ENCODE measurements at regions not wholly inside any gene's neighbourhood (a gene's known extent, or its start where the extent isn't known, plus 50 kb on each side); places are given as distances from the start of the nearest gene placed in this dataset.
"Not testable (repeated sequence)": the region's sequence is repeated elsewhere in the genome, so short reads cannot be mapped to it uniquely, and the experiment has no call there.

DNA sequence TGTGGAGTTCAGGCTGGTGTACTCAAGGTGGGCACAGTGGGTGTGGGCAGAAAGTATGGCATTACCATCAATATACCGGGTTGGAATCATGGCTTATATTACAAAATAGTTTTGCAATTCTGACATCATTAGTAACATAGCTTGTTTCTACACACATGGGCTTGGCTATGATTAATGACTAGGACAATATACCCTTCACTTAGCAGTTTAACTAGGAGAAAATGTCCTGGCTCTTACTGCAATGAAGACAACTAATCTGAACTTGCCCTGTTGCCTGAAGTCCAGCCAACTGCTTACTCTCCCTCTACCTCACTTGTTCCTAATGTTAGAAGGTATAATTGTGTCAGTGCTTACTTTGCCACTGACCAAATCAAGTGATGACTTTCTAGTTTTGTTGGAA lies 612.5 kb downstream of the EFNA5 start:
- no peak for DNase-seq

DNA sequence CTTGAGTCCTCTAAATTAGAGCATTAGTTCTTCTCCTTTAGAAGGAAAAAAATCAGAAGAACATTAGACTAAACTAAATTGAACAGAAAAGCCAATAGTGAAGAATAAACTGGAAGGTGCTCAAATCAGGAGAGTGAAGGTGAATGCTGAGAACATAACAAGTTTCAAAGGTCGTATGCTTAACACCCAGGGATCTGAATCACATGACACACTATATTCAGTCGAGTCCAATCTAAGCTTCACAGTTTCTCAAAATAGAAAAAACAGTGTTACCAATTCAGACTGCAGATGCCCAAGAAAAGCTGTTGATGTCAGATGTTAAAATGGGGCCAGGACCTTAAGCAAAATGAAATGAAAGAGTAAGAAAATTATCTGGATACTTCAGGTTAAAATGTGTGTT lies 614.5 kb downstream of the EFNA5 start:
- no peak for DNase-seq

DNA sequence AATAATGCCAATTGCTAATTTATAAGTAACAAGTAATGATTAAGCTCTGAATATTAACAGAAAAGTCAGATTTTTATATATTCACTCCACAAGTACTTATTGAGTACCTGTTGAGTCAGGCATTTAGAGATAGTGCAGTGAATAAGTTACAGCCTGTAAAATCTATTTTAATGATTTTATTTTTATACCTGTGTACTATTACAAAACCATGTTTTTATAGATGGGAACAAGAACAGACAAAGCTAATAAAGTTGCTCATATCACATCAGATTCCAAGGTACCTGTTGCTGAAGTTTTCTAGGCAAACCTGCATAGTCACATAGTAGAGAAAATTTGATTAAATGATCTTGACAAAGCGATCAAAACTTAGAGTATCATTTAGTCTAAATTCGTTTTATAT lies 623.7 kb downstream of the EFNA5 start:
- no peak for DNase-seq

DNA sequence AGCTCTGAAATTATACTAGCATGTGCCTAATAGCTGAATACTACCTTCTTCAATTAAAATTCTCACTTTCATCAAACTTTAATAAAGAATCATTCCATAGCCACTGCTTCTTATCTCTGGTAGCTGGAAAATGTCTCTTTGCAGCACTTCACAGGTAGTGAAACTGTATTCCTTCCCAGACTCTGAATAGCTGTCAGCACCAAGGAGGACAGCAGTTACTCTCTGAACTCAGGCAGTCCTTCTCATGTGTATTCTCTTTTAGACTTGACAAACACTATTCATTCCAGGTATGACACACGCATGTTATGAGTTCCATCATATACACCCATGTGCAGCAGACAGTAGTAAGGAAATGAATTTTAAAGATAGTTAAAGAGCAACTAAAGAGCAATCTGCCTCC lies 627.1 kb downstream of the EFNA5 start:
- no peak for DNase-seq

DNA sequence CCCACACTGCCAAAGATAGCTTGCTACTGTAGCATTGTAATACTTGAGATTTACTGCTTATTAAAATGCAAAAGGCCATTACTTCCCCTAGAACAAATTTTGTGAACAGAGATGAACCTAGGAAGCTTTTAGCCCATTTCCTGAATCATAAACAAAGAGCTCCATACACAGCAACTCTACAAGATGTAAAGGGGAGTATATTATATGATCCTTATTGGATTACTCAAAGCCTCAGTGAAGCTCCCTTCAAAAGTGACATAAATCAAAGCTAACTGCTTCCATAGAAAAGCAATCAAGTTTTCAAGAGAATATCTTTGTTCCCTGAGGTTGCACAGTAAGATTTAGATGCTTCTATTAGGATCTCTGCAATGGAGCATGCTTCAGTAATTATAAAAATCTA lies 629.8 kb downstream of the EFNA5 start:
- no peak for DNase-seq

DNA sequence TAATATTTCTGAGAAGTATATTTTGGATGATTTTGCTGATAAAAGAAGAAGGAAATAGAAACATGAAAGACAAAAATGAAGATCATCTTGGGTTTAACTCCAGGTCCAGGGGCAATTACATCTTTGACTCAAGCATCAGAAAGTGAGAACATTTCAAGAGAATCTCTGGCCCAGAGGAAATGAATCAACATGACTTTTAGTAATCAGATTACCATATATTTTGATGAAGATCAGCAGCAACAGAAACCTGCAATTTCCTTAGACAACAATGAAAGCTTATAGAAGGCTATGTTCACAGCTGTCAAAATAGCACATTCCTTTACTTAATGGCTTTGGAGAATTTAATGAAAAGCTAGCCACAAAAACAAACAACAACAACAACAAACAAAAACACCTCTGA lies 638.1 kb downstream of the EFNA5 start:
- no peak for DNase-seq

- DNase-seq: no peak
Measured at GRCh38 chr5:107028938-107029337, 641.8 kb downstream of the EFNA5 start.

GRCh38 chr5:107025712-107026497 lies 644.8 kb downstream of the EFNA5 start:
- DNase-seq: no peak

DNA sequence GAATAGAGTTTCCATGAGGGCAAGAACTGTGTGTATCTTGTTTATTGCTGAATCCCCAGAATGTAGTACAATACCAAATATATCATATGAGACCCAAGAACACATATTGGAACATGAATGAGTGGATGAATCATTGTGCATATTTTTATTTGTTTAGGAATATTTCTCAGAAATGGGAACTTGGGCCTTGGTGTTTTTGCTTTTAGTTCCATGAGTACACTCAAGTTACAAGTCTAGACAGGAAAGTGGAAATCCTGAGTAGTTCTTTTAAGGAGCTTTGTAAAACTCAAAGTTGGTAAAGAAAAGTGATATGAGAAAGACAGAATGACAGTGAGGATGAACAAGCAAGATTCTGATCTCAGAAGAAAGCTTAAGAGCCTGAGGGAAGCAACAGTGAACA lies 647.0 kb downstream of the EFNA5 start:
- no peak for DNase-seq

DNA sequence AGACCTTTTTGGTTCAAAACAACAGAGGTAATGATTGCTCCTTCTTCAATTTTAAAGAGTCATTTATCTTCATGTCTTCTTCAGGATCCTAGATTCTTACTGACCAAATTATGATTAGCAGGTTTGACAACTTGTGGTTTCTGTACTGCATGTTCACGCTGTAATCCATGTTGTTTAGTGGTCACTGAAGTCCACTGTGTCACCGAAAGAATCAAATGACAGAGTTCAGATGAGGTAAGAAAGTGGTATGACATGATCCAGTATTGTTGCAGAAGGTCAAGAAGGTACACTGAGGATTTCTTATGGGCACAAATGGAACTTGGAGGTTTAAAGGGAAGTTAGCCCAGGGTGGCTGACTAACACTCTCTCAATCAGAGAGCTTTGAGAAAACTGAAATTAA lies 649.2 kb downstream of the EFNA5 start:
- no peak for DNase-seq

- no peak for DNase-seq
Measured at GRCh38 chr5:107020626-107021025, 650.1 kb downstream of the EFNA5 start.

DNA sequence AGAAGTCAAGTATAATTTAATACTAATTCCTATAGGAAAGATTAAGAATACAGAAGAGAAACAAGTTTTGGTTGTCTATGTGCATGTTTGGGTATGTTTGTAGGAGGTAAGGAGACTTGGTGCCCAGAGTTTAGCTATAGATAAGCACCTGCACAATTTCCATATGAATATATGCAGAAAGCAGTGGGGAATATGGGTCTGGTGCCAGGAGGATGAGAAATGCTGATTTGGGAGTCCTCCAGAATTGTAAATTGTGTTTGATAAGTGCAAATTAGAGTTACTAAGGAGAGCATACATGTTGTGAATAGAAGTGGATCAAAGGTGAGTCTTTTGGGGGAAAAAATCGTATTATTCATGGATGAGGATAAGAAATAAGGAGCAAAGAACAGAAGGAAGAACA lies 653.1 kb downstream of the EFNA5 start:
- no peak for DNase-seq

- no peak for DNase-seq
Measured at GRCh38 chr5:107012371-107012770, 658.4 kb downstream of the EFNA5 start.

DNA sequence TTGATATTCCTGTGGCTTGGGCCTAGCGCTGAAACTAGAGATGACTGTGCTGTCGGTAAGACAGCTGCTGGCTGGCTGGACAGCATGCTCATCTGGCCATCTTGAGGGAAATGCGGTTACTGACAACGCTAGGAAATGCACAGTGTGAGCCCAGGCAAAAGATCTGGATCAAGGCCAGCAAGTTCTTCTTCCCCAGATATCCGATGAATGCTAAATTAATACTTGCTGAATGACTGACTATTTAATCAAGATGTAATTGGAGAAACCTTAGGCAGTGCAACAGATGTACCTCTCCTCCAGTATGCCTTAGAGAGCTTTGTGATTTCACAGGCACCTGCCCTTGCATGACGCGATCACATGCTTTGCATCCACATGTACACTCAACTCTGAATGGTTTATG lies 659.1 kb downstream of the EFNA5 start:
- DNase-seq: no peak

GRCh38 chr5:107010060-107010459 lies 660.7 kb downstream of the EFNA5 start:
- DNase-seq: no peak

DNA sequence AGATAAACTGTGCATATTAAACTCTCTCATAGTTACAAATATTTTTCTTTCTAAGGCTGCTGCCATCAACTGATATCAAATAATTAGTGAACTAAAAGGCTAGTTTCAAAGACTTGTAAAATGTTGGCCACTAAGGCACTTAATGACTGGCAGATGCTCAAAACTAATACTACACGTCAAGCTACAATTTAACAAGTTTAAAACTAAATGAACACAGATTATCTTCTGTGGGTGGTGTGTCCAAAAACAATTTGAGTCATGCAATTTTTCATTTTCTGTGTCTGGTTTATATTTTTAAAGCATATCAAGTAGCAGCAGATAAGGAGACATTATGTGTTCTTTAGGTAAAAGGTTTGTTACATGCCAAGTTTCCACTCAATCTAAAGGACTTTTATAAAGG lies 665.1 kb downstream of the EFNA5 start:
- DNase-seq: no peak

- DNase-seq: no peak
Measured at GRCh38 chr5:107005161-107005560, 665.6 kb downstream of the EFNA5 start.

GRCh38 chr5:107002115-107002514 lies 668.6 kb downstream of the EFNA5 start:
- no peak for DNase-seq

GRCh38 chr5:106999506-106999905 lies 671.2 kb downstream of the EFNA5 start:
- not testable (repeated sequence) for DNase-seq

DNA sequence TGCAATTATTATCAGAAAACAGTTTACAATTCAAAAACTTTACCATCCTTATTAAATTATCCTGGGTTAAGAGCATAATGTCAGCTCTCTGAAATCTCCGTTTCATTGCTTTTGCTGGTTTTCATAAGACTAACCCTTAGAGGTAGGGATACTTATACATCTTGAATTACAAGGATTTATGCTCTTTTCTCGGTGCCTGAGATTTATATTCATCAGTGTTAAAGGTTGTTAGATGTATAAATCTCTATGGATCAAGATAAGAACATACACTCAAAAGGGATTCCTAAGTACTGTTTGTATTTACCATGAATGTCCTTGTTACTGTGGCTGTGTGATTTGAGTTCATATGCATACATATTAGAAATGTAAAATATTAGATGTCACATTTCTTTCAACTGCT lies 684.7 kb downstream of the EFNA5 start:
- DNase-seq: no peak

GRCh38 chr5:106985174-106985573 lies 685.6 kb downstream of the EFNA5 start:
- DNase-seq: no peak

GRCh38 chr5:106979178-106979577 lies 691.6 kb downstream of the EFNA5 start:
- not testable (repeated sequence) for DNase-seq

- not testable (repeated sequence) for DNase-seq
Measured at GRCh38 chr5:106978582-106979165, 692.1 kb downstream of the EFNA5 start.

DNA sequence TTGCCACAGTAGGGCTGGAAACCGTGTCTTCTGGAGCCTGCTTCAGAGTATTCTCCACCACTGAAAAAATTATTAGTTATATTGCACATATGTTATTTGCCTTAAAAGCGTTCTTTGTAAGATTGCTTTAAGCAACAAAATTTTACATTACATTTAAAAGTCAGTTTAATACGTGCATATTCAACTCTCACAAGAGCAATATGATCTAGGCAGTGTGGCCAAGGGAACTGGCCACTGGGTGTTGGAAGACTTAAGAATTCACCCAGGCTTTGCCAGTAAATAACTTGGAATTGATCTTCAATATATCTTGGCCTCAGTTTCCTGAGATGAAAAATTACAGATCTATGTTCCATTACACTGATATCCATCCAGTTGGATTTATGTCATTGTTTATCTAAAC lies 694.4 kb downstream of the EFNA5 start:
- no peak for DNase-seq

- DNase-seq: no peak
Measured at GRCh38 chr5:106974272-106974671, 696.5 kb downstream of the EFNA5 start.

Data from hematopoietic multipotent progenitor cell treated with erythropoietin and hydrocortisone succinate and interleukin-3 and kit ligand, for 4 days (in vitro differentiated cells).